GM18909 (cell line): ENCODE measurements at regions not wholly inside any gene's neighbourhood (a gene's known extent, or its start where the extent isn't known, plus 50 kb on each side); places are given as distances from the start of the nearest gene placed in this dataset.

Experiments used
- ATAC-seq: cut with Tn5 transposase; IDR thresholded peaks from one replicate; pipeline ENCODE4 v1.9.1; 2021; ENCODE audit warnings: mild to moderate bottlenecking; ENCODE audit not compliant: unreplicated experiment, poor library complexity

DNA sequence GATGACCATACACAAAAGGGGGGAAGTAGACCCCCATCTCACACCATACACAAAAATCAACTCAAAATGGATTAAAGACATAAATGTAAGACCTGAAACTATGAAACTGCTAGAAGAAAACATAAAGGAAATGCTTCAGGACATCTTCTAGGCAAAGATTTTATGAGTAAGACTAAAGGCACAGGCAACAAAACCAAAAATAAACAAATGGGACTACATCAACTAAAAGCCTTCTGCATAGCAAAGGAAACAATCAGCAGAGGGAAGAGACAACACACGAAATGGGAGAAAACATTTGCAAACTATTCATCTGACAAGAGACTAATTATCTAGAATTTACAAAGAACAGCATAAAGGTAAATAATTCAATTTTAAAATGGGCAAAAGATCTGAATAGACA lies 152.1 kb downstream of the AXIN2 start:
- ATAC-seq, result no peak

DNA sequence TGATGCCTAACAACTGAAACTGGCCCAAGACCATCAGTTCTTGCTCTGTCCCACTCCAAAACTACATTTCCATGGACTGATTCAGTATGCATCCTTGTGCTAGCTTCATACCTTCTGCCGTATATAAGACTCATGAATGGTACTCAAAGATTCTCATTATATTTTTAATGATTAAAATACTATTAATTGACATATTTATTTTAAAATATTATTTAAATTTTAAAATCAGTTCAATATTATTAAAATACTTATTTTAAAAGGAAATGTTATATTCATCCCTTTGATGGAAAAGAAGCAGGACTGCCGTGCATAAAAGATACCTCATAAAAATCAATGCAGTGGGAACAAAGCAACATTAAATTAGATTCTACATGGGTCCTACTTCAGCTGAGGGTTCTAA lies 153.4 kb downstream of the AXIN2 start:
- ATAC-seq, result no peak

- ATAC-seq, result no peak
These were observed 154.4 kb downstream of the AXIN2 start for GRCh38 chr17:65407017-65407416.

- no peak for ATAC-seq
These were observed 154.9 kb downstream of the AXIN2 start for GRCh38 chr17:65406552-65406951.

GRCh38 chr17:65405563-65405962 lies 155.9 kb downstream of the AXIN2 start:
- ATAC-seq, result no peak

DNA sequence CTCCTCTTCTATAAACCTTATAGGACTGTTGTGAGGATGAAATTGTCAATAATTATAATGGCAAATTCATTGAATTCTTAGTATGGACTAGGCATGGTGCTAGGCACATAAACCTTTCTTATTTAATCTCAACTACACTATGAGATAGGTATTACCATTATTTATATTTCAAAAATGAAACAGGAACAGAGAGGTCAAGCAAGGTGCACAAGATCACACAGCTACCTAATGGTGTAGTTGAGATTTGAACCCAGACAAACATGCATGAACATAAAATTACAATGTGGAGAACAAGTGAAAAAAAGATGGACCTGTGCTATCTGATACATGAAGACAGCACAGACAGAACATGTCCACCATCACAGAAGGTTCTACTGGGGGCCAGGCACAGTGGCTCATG lies 156.7 kb downstream of the AXIN2 start:
- ATAC-seq, result no peak

DNA sequence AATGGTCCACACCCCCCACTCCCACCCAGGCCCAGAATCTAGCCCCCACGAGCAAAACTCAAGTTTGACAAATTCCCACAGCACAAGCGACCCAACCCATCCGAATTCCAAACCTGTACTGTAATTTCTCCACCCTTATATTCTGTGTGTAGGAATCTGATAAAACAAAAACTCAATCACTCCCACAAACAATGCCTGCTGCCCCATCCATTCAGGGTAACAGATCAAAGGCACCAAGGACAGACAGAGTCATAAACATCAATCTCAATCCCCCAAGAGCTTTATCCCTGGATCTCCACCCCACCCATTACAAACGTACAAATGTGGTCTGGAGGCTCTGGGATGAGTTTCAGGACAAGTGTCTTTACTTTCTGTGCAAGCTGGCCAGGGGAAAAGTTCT lies 157.8 kb downstream of the AXIN2 start:
- ATAC-seq, result no peak

- no peak for ATAC-seq
These were observed 158.6 kb downstream of the AXIN2 start for GRCh38 chr17:65402513-65403496.

- no peak for ATAC-seq
These were observed 159.9 kb downstream of the AXIN2 start for GRCh38 chr17:65401561-65401960.

GRCh38 chr17:65400701-65401100 lies 160.7 kb downstream of the AXIN2 start:
- no peak for ATAC-seq

- ATAC-seq, result no peak
These were observed 163.2 kb downstream of the AXIN2 start for GRCh38 chr17:65398040-65398787.

DNA sequence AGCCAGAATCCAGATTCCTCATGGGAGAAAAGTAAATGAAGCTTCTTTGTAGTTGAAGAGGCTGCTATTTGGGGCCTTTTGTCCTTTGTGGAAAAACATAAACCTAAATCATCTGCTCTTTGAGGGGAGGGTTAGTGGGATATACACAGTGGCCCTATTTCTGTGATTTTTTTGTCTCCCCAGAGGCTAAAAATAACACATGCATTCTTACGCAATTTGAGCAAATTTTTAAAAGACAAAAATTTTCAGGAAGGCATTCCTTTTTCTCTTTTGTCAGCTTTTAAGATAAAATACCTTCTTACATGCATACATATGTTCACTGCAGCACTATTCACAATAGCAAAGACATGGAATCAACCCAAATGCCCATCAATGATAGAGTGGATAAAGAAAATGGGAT lies 165.5 kb downstream of the AXIN2 start:
- ATAC-seq, result no peak

DNA sequence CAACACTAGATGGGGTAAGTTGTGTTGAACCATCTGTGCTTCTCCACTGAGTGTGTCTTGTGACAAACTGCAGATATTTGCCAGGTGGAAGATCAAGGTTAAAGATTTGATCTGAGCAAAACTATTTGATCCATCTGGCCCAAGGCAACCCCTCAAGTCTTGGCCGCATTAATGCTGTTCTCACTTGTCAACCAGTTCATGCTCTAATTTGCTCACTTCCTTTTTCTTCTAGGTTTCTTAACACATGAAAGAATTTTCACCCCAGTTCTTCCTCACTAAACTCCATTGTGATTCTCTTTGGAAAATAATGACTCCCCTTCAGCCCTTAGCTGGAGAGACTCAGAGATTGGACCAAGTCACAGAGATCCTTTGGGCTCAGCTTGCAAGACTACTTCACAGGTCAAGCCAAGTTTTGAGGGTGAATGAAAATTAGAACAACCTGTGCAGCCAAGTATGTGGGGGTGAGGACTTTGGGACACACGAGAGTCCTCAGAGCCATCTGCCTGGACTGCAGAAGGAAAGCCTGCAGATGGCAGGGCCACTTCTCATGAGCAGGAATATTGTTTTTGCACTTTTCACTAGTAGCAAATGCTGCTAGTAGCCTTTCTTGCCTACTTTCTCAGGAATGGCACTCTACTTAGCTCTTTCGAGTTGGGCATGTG lies 166.5 kb downstream of the AXIN2 start:
- ATAC-seq, result no peak

- no peak for ATAC-seq
These were observed 167.9 kb downstream of the AXIN2 start for GRCh38 chr17:65393514-65393913.

GRCh38 chr17:65389949-65390348 lies 171.5 kb downstream of the AXIN2 start:
- no peak for ATAC-seq

DNA sequence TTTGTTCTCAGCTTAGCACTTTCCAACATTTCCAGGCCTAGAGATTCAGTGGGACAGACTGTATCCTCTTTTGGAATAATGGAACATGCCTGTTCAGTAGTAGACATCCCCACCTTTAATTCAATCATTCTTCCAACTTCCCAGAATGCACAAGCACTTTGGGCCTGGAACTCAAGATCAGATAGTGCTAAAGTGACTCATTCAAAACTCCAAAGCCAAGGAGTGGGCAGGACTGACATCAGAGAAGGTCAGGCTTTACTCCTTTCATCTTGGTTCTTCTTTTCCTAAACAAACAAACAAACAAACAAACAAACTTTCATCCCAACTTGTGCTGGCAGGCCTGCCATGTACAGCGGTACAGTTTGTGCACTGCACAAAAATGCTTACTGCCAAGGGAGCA lies 172.0 kb downstream of the AXIN2 start:
- no peak for ATAC-seq

GRCh38 chr17:65388911-65389310 lies 172.5 kb downstream of the AXIN2 start:
- ATAC-seq, result no peak

DNA sequence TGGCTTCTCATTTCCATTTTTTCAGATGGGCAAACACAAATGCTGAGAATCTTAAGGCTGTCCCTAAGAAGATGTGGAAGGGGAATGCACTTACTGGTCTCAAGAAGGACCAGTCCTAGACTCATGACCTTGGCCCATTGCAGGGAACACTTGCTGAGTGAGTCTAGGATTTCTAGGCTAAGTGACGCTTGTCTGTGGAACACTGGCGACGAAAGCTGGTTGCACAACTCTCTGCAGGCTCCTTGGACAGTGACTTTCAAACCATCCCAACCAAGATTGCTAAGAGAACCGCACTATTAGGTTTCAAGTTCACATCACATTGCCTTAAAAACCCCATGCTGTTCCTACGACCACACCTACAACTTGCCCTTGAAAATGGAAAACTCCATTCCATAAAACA lies 174.1 kb downstream of the AXIN2 start:
- no peak for ATAC-seq

- no peak for ATAC-seq
These were observed 175.7 kb downstream of the AXIN2 start for GRCh38 chr17:65385726-65386125.

DNA sequence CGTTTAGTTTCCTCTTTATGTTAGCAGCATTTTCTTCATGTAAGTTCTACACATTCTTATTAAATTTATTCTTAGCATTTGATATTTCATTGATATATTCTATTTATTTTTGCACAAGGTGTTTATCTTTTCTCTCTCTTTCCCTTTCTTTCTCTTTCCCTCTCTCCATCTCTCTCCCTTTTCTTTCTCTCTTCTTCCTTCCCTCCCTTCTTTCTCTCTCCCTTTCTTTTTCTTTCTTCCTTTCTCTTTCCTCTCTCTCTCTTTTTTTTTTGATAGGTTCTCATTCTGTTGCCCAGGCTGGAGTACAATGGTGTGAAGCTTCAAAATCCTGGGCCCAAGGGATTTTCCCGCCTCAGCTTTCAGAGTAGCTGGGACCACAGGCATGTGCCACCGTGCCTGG lies 176.4 kb downstream of the AXIN2 start:
- no peak for ATAC-seq

DNA sequence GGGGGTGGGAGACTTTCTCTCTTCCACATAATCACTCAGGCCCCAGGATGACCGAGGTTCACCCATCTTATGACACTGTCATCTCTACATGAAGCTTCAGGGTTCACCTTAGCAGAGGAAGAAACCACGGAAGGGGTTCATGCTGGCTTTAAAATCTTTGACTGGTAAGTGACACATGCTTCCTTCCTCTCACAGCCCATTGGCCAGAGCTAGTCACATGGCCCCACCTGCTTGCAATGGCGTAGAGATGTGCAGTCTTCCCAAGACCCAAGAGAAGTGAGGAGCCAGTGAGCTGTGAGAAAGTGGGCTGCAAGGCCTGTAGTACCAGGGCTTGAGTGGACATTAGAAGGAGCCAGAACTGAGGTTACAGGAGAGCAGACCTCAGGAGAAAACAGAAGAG lies 180.3 kb downstream of the AXIN2 start:
- no peak for ATAC-seq
